ENCODE measurements at regions not wholly inside any gene's neighbourhood (a gene's known extent, or its start where the extent isn't known, plus 50 kb on each side); places are given as distances from the start of the nearest gene placed in this dataset.

DNA sequence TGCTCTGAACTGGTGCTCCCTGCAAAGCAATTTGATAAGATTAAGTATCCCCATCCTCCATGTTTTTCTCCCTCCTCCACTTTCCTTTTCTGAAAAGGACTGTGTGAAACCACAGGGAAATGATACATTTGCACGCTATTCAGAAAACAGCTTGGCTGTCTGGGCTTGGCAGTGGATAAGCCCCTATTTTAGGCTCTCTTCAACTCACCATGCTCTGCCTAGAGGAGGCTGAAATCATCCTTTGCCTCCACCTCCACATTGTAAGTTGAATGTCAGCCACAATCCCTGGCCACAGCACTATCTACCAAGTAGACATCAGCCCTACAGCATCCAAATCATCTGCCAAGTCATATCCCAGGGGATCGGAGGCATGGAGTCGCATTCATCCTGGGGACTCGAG, 642.3 kb downstream of the RPS29 start:
- Mint-ChIP-seq H3K27me3 (ENCODE audit: low read depth in 3 of 3) (peaks cover 0 to 2% (median 0%) of the 10 kb centered on the region in 3 donors), H3K4me3 (no peak overlapping the region), H3K4me1 (no peaks in the 10 kb centered on the region), H3K27ac (no peak overlapping the region), H3K36me3 (no peaks in the 10 kb centered on the region), H3K9me3 (peaks cover 0 to 6% (median 0%) of the 10 kb centered on the region in 7 donors)
- H3K79me2 ChIP-seq (ENCODE audit: insufficient read depth, low read length): no peaks in the 10 kb centered on the region
- no peaks in the 10 kb centered on the region for H3K4me1 ChIP-seq (ENCODE audit: control insufficient read depth in 1 of 2, insufficient read depth in 2 of 2, low read length in 2 of 2)
- H3K4me2 ChIP-seq (replicated peaks; ENCODE audit: extremely low read depth, low read length, poor library complexity, severe bottlenecking): no peak overlapping the region
- 95% methylated on average over 4 of the region's 4 CpGs for WGBS (ENCODE audit: insufficient coverage)
- H2AFZ ChIP-seq (ENCODE audit: insufficient read depth, low read depth, low read length, poor library complexity, severe bottlenecking): no peak overlapping the region
- no peaks in the 10 kb centered on the region for H3K36me3 ChIP-seq (replicated peaks in 1 of 2; ENCODE audit: control insufficient read depth in 1 of 2, insufficient read depth in 2 of 2, low read length in 2 of 2)
- H3K27me3 ChIP-seq (ENCODE audit: control insufficient read depth in 2 of 2, insufficient read depth in 2 of 2, low read length in 2 of 2): no peaks in the 10 kb centered on the region
- H3K27ac ChIP-seq (ENCODE audit: low read depth in 1 of 2, low read length in 2 of 2): no peak overlapping the region
- intact Hi-C loops (cut with micrococcal nuclease): loop anchor here in 1 of 2 donors (10.0 kb wide), 1 partner anchor 1321 kb away; no protein-coding TSS in a partner anchor
- no peak overlapping the region for H3K9ac ChIP-seq (ENCODE audit: insufficient read depth, low read length, poor library complexity, severe bottlenecking)
- no peak for DNase-seq
- no peak for TF ChIP-seq CTCF (IDR thresholded peaks at IDR 0.05)
- H3K4me3 ChIP-seq (replicated peaks in 1 of 3; ENCODE audit: low read depth in 2 of 3, low read length in 3 of 3): no peak overlapping the region
- no peaks in the 10 kb centered on the region for H3K9me3 ChIP-seq (replicated peaks in 1 of 2; ENCODE audit: control insufficient read depth in 1 of 2, insufficient read depth in 1 of 2, low read length in 2 of 2)
- no peaks in the 10 kb centered on the region for H4K20me1 ChIP-seq (ENCODE audit: insufficient read depth, low read length)

GRCh38 chr14:48937541-48938195, 648.5 kb downstream of the RPS29 start:
- WGBS (ENCODE audit: insufficient coverage): 89% methylated on average over 5 of the region's 10 CpGs
- no peak overlapping the region for H3K4me3 Mint-ChIP-seq
- Histone ChIP-seq H3K79me2 (ENCODE audit: insufficient read depth, low read length) (no peaks in the 10 kb centered on the region), H3K9me3 (replicated peaks in 1 of 2; ENCODE audit: control insufficient read depth in 1 of 2, insufficient read depth in 1 of 2, low read length in 2 of 2) (no peaks in the 10 kb centered on the region), H2AFZ (ENCODE audit: insufficient read depth, low read depth, low read length, poor library complexity, severe bottlenecking) (no peak overlapping the region), H3K4me2 (replicated peaks; ENCODE audit: extremely low read depth, low read length, poor library complexity, severe bottlenecking) (no peak overlapping the region), H3K27me3 (ENCODE audit: control insufficient read depth in 2 of 2, insufficient read depth in 2 of 2, low read length in 2 of 2) (no peaks in the 10 kb centered on the region), H4K20me1 (ENCODE audit: insufficient read depth, low read length) (no peaks in the 10 kb centered on the region), H3K4me1 (ENCODE audit: control insufficient read depth in 1 of 2, insufficient read depth in 2 of 2, low read length in 2 of 2) (no peaks in the 10 kb centered on the region), H3K4me3 (replicated peaks in 1 of 3; ENCODE audit: low read depth in 2 of 3, low read length in 3 of 3) (no peak overlapping the region), H3K9ac (ENCODE audit: insufficient read depth, low read length, poor library complexity, severe bottlenecking) (no peak overlapping the region), H3K27ac (ENCODE audit: low read depth in 1 of 2, low read length in 2 of 2) (no peak overlapping the region), H3K36me3 (replicated peaks in 1 of 2; ENCODE audit: control insufficient read depth in 1 of 2, insufficient read depth in 2 of 2, low read length in 2 of 2) (no peaks in the 10 kb centered on the region)
- intact Hi-C loops (cut with micrococcal nuclease): no loop called here
- peaks cover 0 to 6% (median 0%) of the 10 kb centered on the region in 7 donors for H3K9me3 Mint-ChIP-seq
- H3K27ac Mint-ChIP-seq: no peak overlapping the region
- H3K27me3 Mint-ChIP-seq (ENCODE audit: low read depth in 3 of 3): peaks cover 0 to 2% (median 0%) of the 10 kb centered on the region in 3 donors
- H3K36me3 Mint-ChIP-seq: no peaks in the 10 kb centered on the region
- no peak for DNase-seq
- no peaks in the 10 kb centered on the region for H3K4me1 Mint-ChIP-seq
- TF ChIP-seq CTCF (IDR thresholded peaks at IDR 0.05): no peak
